H1 (cell line): ENCODE measurements at regions not wholly inside any gene's neighbourhood (a gene's known extent, or its start where the extent isn't known, plus 50 kb on each side); places are given as distances from the start of the nearest gene placed in this dataset.

Source experiments
- CTCF ChIA-PET: fragments of 300-600 bp; sonication (Branson Sonifier 250); formaldehyde crosslinking; loops from one replicate; lab custom pipeline; 2021; ENCODE audit not compliant: partially characterized antibody; lab: Charles Lee
- POLR2A ChIA-PET: fragments of 300-600 bp; sonication (Branson Sonifier 250); formaldehyde crosslinking; loops from one replicate; lab custom pipeline; 2021; ENCODE audit warnings: inconsistent platforms; ENCODE audit not compliant: partially characterized antibody; lab: Charles Lee
- DNase-seq, 2 experiments: peaks; one replicate each; pipeline versions ENCODE4 v3.0.0 to v3.0.0-alpha.2; 2010 to 2022; ENCODE audit warnings: low spot score in 2 of 2, low read depth in 1 of 2, mixed read lengths in 1 of 2
- FAIRE-seq: peaks from 2 replicates; lab custom pipeline; 2011; peaks lifted over from hg19 to GRCh38; lab: Jason Lieb, UNC
- H2AFZ ChIP-seq: 2 replicates; pipeline ENCODE4 v1.8.1; 2012; ENCODE audit warnings: low read length, inconsistent platforms
- H2AK5ac ChIP-seq: 2 replicates; pipeline ENCODE4 v1.6.1; 2013; ENCODE audit warnings: low read depth, low read length
- H2BK120ac ChIP-seq: replicated peaks from 2 replicates; pipeline ENCODE3; 2013; ENCODE audit warnings: low read depth, low read length, inconsistent platforms
- H2BK12ac ChIP-seq: 2 replicates; pipeline ENCODE4 v1.6.1; 2013; ENCODE audit warnings: low read depth, low read length
- H2BK15ac ChIP-seq: 2 replicates; pipeline ENCODE4 v1.6.1; 2013; ENCODE audit warnings: low read length
- H2BK20ac ChIP-seq: 2 replicates; pipeline ENCODE4 v1.6.1; 2013; ENCODE audit warnings: low read length
- H2BK5ac ChIP-seq: 2 replicates; pipeline ENCODE4 v1.6.1; 2013; ENCODE audit warnings: low read depth, low read length
- H3K14ac ChIP-seq: 2 replicates; pipeline ENCODE4 v1.6.1; 2013; ENCODE audit warnings: inconsistent platforms; ENCODE audit not compliant: insufficient read length
- H3K18ac ChIP-seq: 2 replicates; pipeline ENCODE4 v1.6.1; 2013; ENCODE audit warnings: low read length; ENCODE audit errors: extremely low read depth
- H3K23ac ChIP-seq: 2 replicates; pipeline ENCODE4 v1.6.1; 2013; ENCODE audit warnings: inconsistent platforms; ENCODE audit not compliant: insufficient read length
- H3K23me2 ChIP-seq: 2 replicates; pipeline ENCODE4 v1.6.1; 2013; ENCODE audit warnings: low read depth, low read length
- H3K27ac ChIP-seq: 2 replicates; pipeline ENCODE4 v1.6.1; 2011; ENCODE audit warnings: low read depth, low read length, inconsistent platforms
- H3K27me3 ChIP-seq, 4 experiments: replicated peaks in 1 of 4; 1 replicate in 1 of 4; 2 replicates in 3 of 4; pipeline versions ENCODE4 v1.6.1 to v1.8.1; 2011 to 2013; ENCODE audit warnings: low read length in 3 of 4, mild to moderate bottlenecking in 3 of 4, inconsistent platforms in 2 of 4, mixed read lengths in 2 of 4, moderate library complexity in 1 of 4; ENCODE audit not compliant: control insufficient read depth in 3 of 4, insufficient read depth in 3 of 4; ENCODE audit errors: extremely low read depth in 1 of 4
- H3K36me3 ChIP-seq, 4 experiments: 2 replicates each; pipeline versions ENCODE4 v1.6.1 to v1.8.1; 2011 to 2013; ENCODE audit warnings: mild to moderate bottlenecking in 4 of 4, low read length in 3 of 4, moderate library complexity in 2 of 4, control low read depth in 1 of 4, inconsistent platforms in 1 of 4; ENCODE audit not compliant: insufficient read depth in 4 of 4, control insufficient read depth in 2 of 4
- H3K4ac ChIP-seq: replicated peaks from 2 replicates; pipeline ENCODE3; 2013; ENCODE audit warnings: low read length, low read depth, mixed read lengths, inconsistent platforms; ENCODE audit not compliant: insufficient read length
- H3K4me1 ChIP-seq, 4 experiments: replicated peaks in 1 of 4; 1 replicate in 1 of 4; 2 replicates in 3 of 4; pipeline versions ENCODE4 v1.6.1 to v1.8.1; 2011 to 2013; ENCODE audit warnings: low read length in 3 of 4, inconsistent platforms in 2 of 4, mixed read lengths in 1 of 4; ENCODE audit not compliant: insufficient read depth in 4 of 4, control insufficient read depth in 3 of 4
- H3K4me2 ChIP-seq, 2 experiments: 2 replicates each; pipeline versions ENCODE4 v1.6.1 to v1.8.1; 2011 to 2013; ENCODE audit warnings: low read depth in 2 of 2, low read length in 2 of 2, control low read depth in 1 of 2, inconsistent platforms in 1 of 2, mild to moderate bottlenecking in 1 of 2; ENCODE audit not compliant: insufficient read depth in 1 of 2
- H3K4me3 ChIP-seq, 4 experiments: fragments of 200-600, 300-600 bp in 1 of 4; sonication (generic), shearing (Covaris generic), sonication (Bioruptor Twin) in 1 of 4; 2 replicates each; pipeline versions ENCODE4 v1.5.1 to v1.8.1; 2011 to 2016; ENCODE audit warnings: low read length in 4 of 4, low read depth in 3 of 4, control low read depth in 2 of 4, inconsistent platforms in 2 of 4, mild to moderate bottlenecking in 2 of 4, mixed read lengths in 1 of 4, moderate library complexity in 1 of 4; ENCODE audit not compliant: insufficient read depth in 2 of 4; ENCODE audit errors: extremely low read depth in 1 of 4
- H3K56ac ChIP-seq: replicated peaks from 2 replicates; pipeline ENCODE3; 2013; ENCODE audit warnings: low read depth, mild to moderate bottlenecking, mixed read lengths, low read length, inconsistent platforms; ENCODE audit not compliant: insufficient read length
- H3K79me1 ChIP-seq: 2 replicates; pipeline ENCODE4 v1.6.1; 2013; ENCODE audit warnings: low read depth, low read length, control low read depth
- H3K79me2 ChIP-seq, 2 experiments: 2 replicates each; pipeline versions ENCODE4 v1.6.1 to v1.8.1; 2012 to 2013; ENCODE audit warnings: low read length in 2 of 2, mild to moderate bottlenecking in 2 of 2, inconsistent platforms in 1 of 2; ENCODE audit not compliant: insufficient read depth in 2 of 2, control insufficient read depth in 1 of 2
- H3K9ac ChIP-seq, 4 experiments: replicated peaks in 1 of 4; 1 replicate in 1 of 4; 2 replicates in 3 of 4; pipeline versions ENCODE4 v1.6.1 to v1.8.1; 2011 to 2013; ENCODE audit warnings: low read depth in 3 of 4, low read length in 3 of 4, control low read depth in 2 of 4, mild to moderate bottlenecking in 2 of 4, moderate library complexity in 2 of 4, inconsistent platforms in 1 of 4; ENCODE audit errors: extremely low read depth in 1 of 4
- H3K9me3 ChIP-seq, 2 experiments: 2 replicates each; pipeline versions ENCODE4 v1.6.1 to v1.8.1; 2012 to 2013; ENCODE audit warnings: mild to moderate bottlenecking in 2 of 2, moderate library complexity in 2 of 2, control low read depth in 1 of 2, inconsistent platforms in 1 of 2, low read depth in 1 of 2, low read length in 1 of 2, mixed read lengths in 1 of 2; ENCODE audit not compliant: insufficient read depth in 2 of 2
- H4K20me1 ChIP-seq, 2 experiments: replicated peaks in 1 of 2; 2 replicates each; pipeline versions ENCODE3 to v1.8.1; 2011 to 2013; ENCODE audit warnings: inconsistent platforms in 2 of 2, low read length in 2 of 2, mild to moderate bottlenecking in 1 of 2; ENCODE audit not compliant: insufficient read depth in 2 of 2, control insufficient read depth in 1 of 2
- H4K5ac ChIP-seq: 2 replicates; pipeline ENCODE4 v1.6.1; 2013; ENCODE audit warnings: low read length, low read depth, mixed read lengths, inconsistent platforms; ENCODE audit not compliant: insufficient read length
- H4K8ac ChIP-seq: 2 replicates; pipeline ENCODE4 v1.8.0; 2013; ENCODE audit warnings: mild to moderate bottlenecking, moderate library complexity, low read length, inconsistent platforms; ENCODE audit not compliant: insufficient read depth; ENCODE audit errors: extremely low read depth
- H4K91ac ChIP-seq: replicated peaks from 2 replicates; pipeline ENCODE3; 2013; ENCODE audit warnings: low read length, mixed read lengths, inconsistent platforms; ENCODE audit not compliant: insufficient read length
- JUN ChIP-seq: IDR thresholded peaks from 2 replicates; pipeline ENCODE4 v1.6.1; 2011; ENCODE audit warnings: low read depth, mild to moderate bottlenecking, improper control_type of control experiment, low read length
- WGBS, 2 experiments: shearing (Covaris generic) in 1 of 2; methylation state at CpG; one replicate each; pipeline versions ENCODE4 v1.1.6 to v1.1.7; 2013 to 2015; ENCODE audit warnings: low lambda C conversion rate in 2 of 2, mixed read lengths in 2 of 2, inconsistent platforms in 1 of 2, low coverage in 1 of 2, missing lambda C conversion rate in 1 of 2; ENCODE audit not compliant: insufficient replicate concordance in 2 of 2, insufficient coverage in 1 of 2, insufficient read length in 1 of 2; ENCODE audit errors: extremely low coverage in 1 of 2, missing lambda C conversion rate in 1 of 2; 5-methylcytosine and 5-hydroxymethylcytosine counted together

DNA sequence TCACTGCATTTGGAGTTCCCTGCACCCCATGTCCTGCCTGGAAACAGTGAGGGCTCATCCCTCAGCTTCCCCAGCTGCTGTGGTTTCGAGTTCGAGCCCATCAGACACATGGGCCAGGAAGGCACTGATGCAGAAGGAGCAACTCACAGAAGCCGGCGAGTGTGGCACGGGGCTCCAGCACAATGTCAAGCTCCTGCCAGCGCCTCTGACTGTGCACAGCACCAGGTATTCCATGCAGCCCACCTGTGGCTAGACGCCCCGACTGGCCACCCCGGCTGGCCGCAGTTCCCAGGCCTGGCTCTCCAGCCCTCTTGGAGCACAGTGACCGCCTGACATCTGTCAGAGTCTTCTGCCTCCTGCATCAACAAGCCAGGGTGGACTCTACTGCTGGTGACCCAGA is 419.4 kb downstream of the SHANK2 start:
- CTCF ChIA-PET, result interaction anchor here (0.9 to 3.8 kb wide), 9 partner anchors 9 to 255 kb away, joined by 3 to 26 read pairs (median 4); no protein-coding TSS in a partner anchor
- Histone ChIP-seq H3K4me1 (peaks cover 6 to 22% (median 12%) of the 10 kb centered on the region in 4 experiments), H3K9me3 (no peaks in the 10 kb centered on the region), H2BK15ac (no peak overlapping the region; the same call in 1 of the 2 replicates), H2AK5ac (no peak overlapping the region), H2BK5ac (no peak overlapping the region), H3K36me3 (no peaks in the 10 kb centered on the region), H2BK20ac (no peak overlapping the region), H3K14ac (no peak overlapping the region), H3K27me3 (no peaks in the 10 kb centered on the region), H3K4me2 (no peak overlapping the region), H4K8ac (no peak overlapping the region; the same call in 1 of the 2 replicates), H2AFZ (no peak overlapping the region), H3K23me2 (no peaks in the 10 kb centered on the region), H3K27ac (no peak overlapping the region), H4K20me1 (peaks cover 3 to 12% of the 10 kb centered on the region in 2 experiments), H3K4ac (no peak overlapping the region), H3K23ac (no peak overlapping the region), H3K56ac (no peak overlapping the region), H2BK12ac (0 out of 2 replicates have a peak overlapping the region, but pooled peaks have one; percentile 39), H3K4me3 (no peak overlapping the region), H3K79me1 (no peaks in the 10 kb centered on the region; the same call in 1 of the 2 replicates), H4K5ac (no peak overlapping the region), H3K18ac (no peak overlapping the region; the same call in 1 of the 2 replicates), H3K9ac (no peak overlapping the region), H3K79me2 (no peaks in the 10 kb centered on the region), H4K91ac (no peak overlapping the region), H2BK120ac (no peak overlapping the region)
- 86% methylated on average over 11 of the region's 11 CpGs; no CpG with 5 or more reads in 1 of the 2 experiments for WGBS, 2 experiments
- FAIRE-seq (no peak), DNase-seq (no peak)
- no peak for TF ChIP-seq JUN
- POLR2A ChIA-PET, result interaction anchor here (1.2 kb wide), 1 partner anchor 9 kb away, joined by 3 read pairs; no protein-coding TSS in a partner anchor
